WTC11 (cell line): ENCODE measurements at regions not wholly inside any gene's neighbourhood (a gene's known extent, or its start where the extent isn't known, plus 50 kb on each side); places are given as distances from the start of the nearest gene placed in this dataset.

ENCODE experiments used
- ATAC-seq: fragments of 200-7000 bp; cut with Tn5 transposase; 2 replicates; pipeline ENCODE4 v1.10.0; 2021; ENCODE audit warnings: mild to moderate bottlenecking, moderate library complexity
- CTCF ChIA-PET: fragments of 300-600 bp; sonication (Branson Sonifier 250); formaldehyde crosslinking; loops from one replicate; lab custom pipeline; 2021; ENCODE audit warnings: antibody characterized with exemption; lab: Charles Lee
- POLR2A ChIA-PET: fragments of 350-600 bp; sonication (Branson Sonifier 250); formaldehyde crosslinking; loops from one replicate; lab custom pipeline; 2021; ENCODE audit warnings: antibody characterized with exemption; lab: Charles Lee
- DNase-seq: peaks from one replicate; pipeline ENCODE4 v3.0.0; 2021; ENCODE audit warnings: low spot score
- H3K27ac Mint-ChIP-seq: 2 replicates; pipeline ENCODE4 v1.8.0; 2021; ENCODE audit warnings: mixed read lengths
- H3K27me3 Mint-ChIP-seq: 2 replicates; pipeline ENCODE4 v1.8.0; 2021; ENCODE audit warnings: low read depth, mild to moderate bottlenecking, moderate library complexity, mixed read lengths
- H3K36me3 Mint-ChIP-seq: 2 replicates; pipeline ENCODE4 v1.8.0; 2021; ENCODE audit warnings: mixed read lengths
- H3K4me1 Mint-ChIP-seq: 2 replicates; pipeline ENCODE4 v1.8.0; 2022; ENCODE audit warnings: mixed read lengths
- H3K4me3 Mint-ChIP-seq: 2 replicates; pipeline ENCODE4 v1.8.0; 2021; ENCODE audit warnings: mild to moderate bottlenecking, moderate library complexity, mixed read lengths
- H3K9me3 Mint-ChIP-seq: 2 replicates; pipeline ENCODE4 v1.8.0; 2021; ENCODE audit warnings: mixed read lengths
- AFF4 ChIP-seq: sonication (generic); formaldehyde crosslinking; IDR thresholded peaks from 2 replicates; pipeline ENCODE4 v1.8.1; 2023; ENCODE audit warnings: mild to moderate bottlenecking, missing genetic modification reagents, borderline replicate concordance
- AR ChIP-seq: fragments of 250-450 bp; sonication (Bioruptor Pico); IDR thresholded peaks from 2 replicates; pipeline ENCODE4 v1.9.0; 2021; ENCODE audit warnings: mild to moderate bottlenecking
- ATF6 ChIP-seq: sonication (generic); formaldehyde crosslinking; IDR thresholded peaks from 2 replicates; pipeline ENCODE4 v1.8.1; 2023; ENCODE audit warnings: mild to moderate bottlenecking, missing genetic modification reagents
- CDX4 ChIP-seq: fragments of 250-450 bp; sonication (Bioruptor Pico); IDR thresholded peaks from 2 replicates; pipeline ENCODE4 v1.9.0; 2021; ENCODE audit warnings: moderate library complexity, mild to moderate bottlenecking, inconsistent platforms, borderline replicate concordance
- E2F1 ChIP-seq: sonication (generic); formaldehyde crosslinking; IDR thresholded peaks from 2 replicates; pipeline ENCODE4 v1.8.0; 2022; ENCODE audit warnings: mild to moderate bottlenecking, missing genetic modification reagents
- FOXP1 ChIP-seq: sonication (generic); formaldehyde crosslinking; IDR thresholded peaks from 2 replicates; pipeline ENCODE4 v1.8.0; 2022; ENCODE audit warnings: missing genetic modification reagents, mild to moderate bottlenecking, moderate library complexity, borderline replicate concordance
- MAX ChIP-seq: sonication (generic); formaldehyde crosslinking; IDR thresholded peaks from 2 replicates; pipeline ENCODE4 v1.8.0; 2022; ENCODE audit warnings: mild to moderate bottlenecking, missing genetic modification reagents
- OVOL2 ChIP-seq: fragments of 250-450 bp; sonication (Bioruptor Pico); IDR thresholded peaks from 2 replicates; pipeline ENCODE4 v1.9.0; 2021; ENCODE audit warnings: mild to moderate bottlenecking, borderline replicate concordance
- PREB ChIP-seq: sonication (generic); formaldehyde crosslinking; IDR thresholded peaks from 2 replicates; pipeline ENCODE4 v1.8.1; 2022; ENCODE audit warnings: mild to moderate bottlenecking, missing genetic modification reagents, moderate library complexity, borderline replicate concordance
- PRRX2 ChIP-seq: fragments of 250-450 bp; sonication (Bioruptor Pico); IDR thresholded peaks from 2 replicates; pipeline ENCODE4 v1.8.0; 2021; ENCODE audit warnings: mild to moderate bottlenecking
- SMAD3 ChIP-seq: sonication (generic); formaldehyde crosslinking; IDR thresholded peaks from 2 replicates; pipeline ENCODE4 v1.8.0; 2022; ENCODE audit warnings: missing genetic modification reagents, mild to moderate bottlenecking, borderline replicate concordance
- SMAD4 ChIP-seq: sonication (generic); formaldehyde crosslinking; IDR thresholded peaks from 2 replicates; pipeline ENCODE4 v1.8.0; 2022; ENCODE audit warnings: mild to moderate bottlenecking, missing genetic modification reagents
- ZNF281 ChIP-seq: sonication (generic); formaldehyde crosslinking; IDR thresholded peaks from 2 replicates; pipeline ENCODE4 v1.8.0; 2023; ENCODE audit warnings: mild to moderate bottlenecking, missing genetic modification reagents
- ZNF425 ChIP-seq: fragments of 250-450 bp; sonication (Bioruptor Pico); conservative IDR thresholded peaks from 2 replicates; pipeline ENCODE4 v1.9.0; 2021; ENCODE audit warnings: mild to moderate bottlenecking

GRCh38 chr18:5646739-5647138 lies 102.9 kb upstream of the EPB41L3 start (continued):
- TF ChIP-seq ZNF281 (CRISPR knock-in tag) (no peak), AR (CRISPR knock-in tag) (no peak), SMAD3 (CRISPR knock-in tag) (no peak), MAX (CRISPR knock-in tag) (no peak)

GRCh38 chr18:5643288-5643687 lies 99.5 kb upstream of the EPB41L3 start:
- CTCF ChIA-PET, result no interaction called here
- Mint-ChIP-seq H3K4me3 (no peak overlapping the region), H3K27me3 (no peaks in the 10 kb centered on the region), H3K9me3 (no peaks in the 10 kb centered on the region), H3K36me3 (no peaks in the 10 kb centered on the region), H3K4me1 (peaks cover 37% of the 10 kb centered on the region), H3K27ac (no peak overlapping the region)
- POLR2A ChIA-PET, result no interaction called here
- no peak for ATAC-seq
- no peak for DNase-seq
- no peak for TF ChIP-seq PRRX2 (CRISPR knock-in tag)
- TF ChIP-seq E2F1 (CRISPR knock-in tag), result no peak
- no peak for TF ChIP-seq SMAD4
- TF ChIP-seq OVOL2 (CRISPR knock-in tag), result no peak
- TF ChIP-seq PREB (CRISPR knock-in tag), result no peak
- no peak for TF ChIP-seq ZNF425 (CRISPR knock-in tag)
- no peak for TF ChIP-seq AFF4
- no peak for TF ChIP-seq FOXP1 (CRISPR knock-in tag)
- no peak for TF ChIP-seq CDX4 (CRISPR knock-in tag)
- TF ChIP-seq ATF6 (CRISPR knock-in tag), result no peak
